GM12878 (cell line): ENCODE measurements at regions not wholly inside any gene's neighbourhood (a gene's known extent, or its start where the extent isn't known, plus 50 kb on each side); places are given as distances from the start of the nearest gene placed in this dataset.

ENCODE experiments used
- ATAC-seq: fragments of 200-7000 bp; cut with Tn5 transposase; 3 replicates; pipeline ENCODE4 v1.9.1; 2020; ENCODE audit warnings: mild to moderate bottlenecking, moderate library complexity
- BruUV-seq: library from RNA; stranded (reverse); fragments of 400-500 nt; replicated peaks from 2 replicates; lab custom pipeline; 2021; lab: Mats Ljungman, UMichigan
- CTCF ChIA-PET: fragments of 300-600 bp; sonication (Branson Sonifier 250); formaldehyde crosslinking; extraction: SDS; loops from one replicate; lab custom pipeline; 2021; ENCODE audit warnings: inconsistent platforms; lab: Yijun Ruan, JAX
- POLR2A ChIA-PET: fragments of 350-600 bp; formaldehyde crosslinking; extraction: SDS; loops from one replicate; lab custom pipeline; 2021; ENCODE audit warnings: inconsistent platforms; lab: Charles Lee
- RAD21 ChIA-PET: fragments of 300-600 bp; sonication (Branson Sonifier 250); formaldehyde crosslinking; loops from one replicate; lab custom pipeline; 2023; ENCODE audit warnings: antibody characterized with exemption; ENCODE audit not compliant: unreplicated experiment; lab: Charles Lee
- SMC1A ChIA-PET: fragments of 300-600 bp; sonication (Branson Sonifier 250); formaldehyde crosslinking; loops from one replicate; lab custom pipeline; 2023; ENCODE audit not compliant: unreplicated experiment, uncharacterized antibody; lab: Charles Lee
- DNase-seq: peaks from one replicate; pipeline ENCODE4 v3.0.0-alpha.2; 2011; ENCODE audit warnings: low read depth, low spot score
- FAIRE-seq: peaks from 3 replicates; lab custom pipeline; 2011; peaks lifted over from hg19 to GRCh38; lab: Jason Lieb, UNC
- H2AFZ ChIP-seq: 2 replicates; pipeline ENCODE4 v1.6.0; 2011; ENCODE audit warnings: low read depth, low read length, control low read depth; ENCODE audit not compliant: control insufficient read depth
- H3K27ac ChIP-seq: 2 replicates; pipeline ENCODE4 v1.5.1; 2011; ENCODE audit warnings: control low read depth; ENCODE audit not compliant: control insufficient read depth, insufficient read depth
- H3K27me3 ChIP-seq, 2 experiments: replicated peaks in 1 of 2; 2 replicates each; pipeline versions ENCODE4 v1.6.0 to v1.6.1; 2011; ENCODE audit warnings: low read length in 1 of 2; ENCODE audit not compliant: control insufficient read depth in 2 of 2, insufficient read depth in 2 of 2
- H3K36me3 ChIP-seq, 2 experiments: 2 replicates each; pipeline ENCODE4 v1.5.1; 2011; ENCODE audit warnings: low read length in 1 of 2; ENCODE audit not compliant: control insufficient read depth in 2 of 2, insufficient read depth in 2 of 2
- H3K4me1 ChIP-seq: 2 replicates; pipeline ENCODE4 v1.6.1; 2011; ENCODE audit warnings: mild to moderate bottlenecking, low read length, moderate library complexity, mixed read lengths; ENCODE audit not compliant: control insufficient read depth, insufficient read depth
- H3K4me2 ChIP-seq: 2 replicates; pipeline ENCODE4 v1.6.0; 2011; ENCODE audit warnings: control low read depth; ENCODE audit not compliant: control insufficient read depth, insufficient read depth
- H3K4me3 ChIP-seq: fragments of 200-600 bp; sonication (generic); 2 replicates; pipeline ENCODE4 v1.5.1; 2016
- H3K79me2 ChIP-seq: 2 replicates; pipeline ENCODE4 v1.6.0; 2011; ENCODE audit warnings: low read length; ENCODE audit not compliant: control insufficient read depth, insufficient read depth
- H3K9ac ChIP-seq: 2 replicates; pipeline ENCODE4 v1.8.0; 2011; ENCODE audit warnings: low read length, control low read depth, mixed read lengths; ENCODE audit not compliant: control insufficient read depth, insufficient read depth
- H3K9me3 ChIP-seq: replicated peaks from 3 replicates; pipeline ENCODE4 v1.5.1; 2011; ENCODE audit warnings: mild to moderate bottlenecking, low read length; ENCODE audit not compliant: control insufficient read depth, insufficient read depth
- H4K20me1 ChIP-seq: 2 replicates; pipeline ENCODE4 v1.6.0; 2011; ENCODE audit not compliant: control insufficient read depth, insufficient read depth
- BCL11A ChIP-seq: IDR thresholded peaks from 2 replicates; pipeline ENCODE4 v1.6.1; 2011; ENCODE audit warnings: low read depth, low read length
- IKZF2 ChIP-seq, 2 experiments: fragments of 450-650 bp; IDR thresholded peaks; 2 replicates each; pipeline ENCODE4 v1.6.1; 2017; ENCODE audit warnings: mild to moderate bottlenecking in 2 of 2, moderate library complexity in 2 of 2
- MEF2B ChIP-seq: fragments of 450-650 bp; IDR thresholded peaks from 2 replicates; pipeline ENCODE4 v1.6.1; 2018; ENCODE audit warnings: mild to moderate bottlenecking, moderate library complexity; ENCODE audit not compliant: partially characterized antibody, poor library complexity, severe bottlenecking
- SIN3A ChIP-seq: IDR thresholded peaks from 2 replicates; pipeline ENCODE4 v1.6.1; 2012; ENCODE audit warnings: low read depth, low read length, improper control_type of control experiment
- WGBS: methylation state at CpG from one replicate; pipeline ENCODE4 v1.1.6; 2016; ENCODE audit warnings: low lambda C conversion rate; ENCODE audit not compliant: insufficient replicate concordance, insufficient coverage; ENCODE audit errors: missing lambda C conversion rate; 5-methylcytosine and 5-hydroxymethylcytosine counted together
- in situ Hi-C: fragments of 300-500 bp; cut with MboI; formaldehyde crosslinking; loops from 9 replicates; pipeline ENCODE4 v1.14.3; 2018; ENCODE audit warnings: mixed read lengths
- intact Hi-C: fragments of 100-400 bp; cut with micrococcal nuclease; formaldehyde crosslinking; loops from one replicate; pipeline ENCODE4 v1.14.2; 2022; ENCODE audit not compliant: unreplicated experiment
- TF ChIP-seq, protein P1 (sequence below): fragments of 450-650 bp; IDR thresholded peaks from 2 replicates; pipeline ENCODE4 v1.6.1; 2017; ENCODE audit warnings: antibody characterized with exemption, mild to moderate bottlenecking, moderate library complexity
- TF ChIP-seq, protein P2 (sequence below): IDR thresholded peaks from 2 replicates; pipeline ENCODE4 v1.6.1; 2011; ENCODE audit warnings: borderline replicate concordance, low read depth, mild to moderate bottlenecking, moderate library complexity, mixed read lengths, low read length; ENCODE audit not compliant: insufficient read depth; ENCODE audit errors: extremely low read length

DNA sequence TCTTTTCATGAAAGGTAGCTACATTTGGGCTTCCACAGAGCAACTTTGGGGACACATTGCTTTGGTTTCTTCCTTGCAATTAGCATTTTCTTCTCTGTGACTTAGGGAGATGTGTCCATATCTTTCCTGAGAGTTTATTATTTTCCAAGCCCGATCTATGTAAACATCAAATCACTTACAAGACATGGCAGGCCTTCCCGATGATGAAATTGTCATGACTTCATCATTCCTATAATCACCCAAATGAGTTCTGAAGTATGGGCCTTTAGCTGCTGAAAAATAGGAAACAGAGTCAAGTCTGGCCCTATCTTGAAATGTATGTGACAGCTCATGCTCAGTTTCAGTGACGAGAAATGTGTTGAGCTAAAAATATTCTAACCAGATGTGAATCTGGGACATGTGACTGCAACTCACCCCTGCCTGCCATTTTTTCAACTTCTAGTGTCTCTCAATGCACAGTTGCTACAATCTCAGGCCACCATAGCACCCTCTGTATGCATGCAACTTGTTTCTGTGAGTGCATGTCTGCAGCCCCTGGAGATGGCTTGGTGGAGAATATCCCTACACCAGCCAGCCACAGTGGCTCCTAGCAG is 199.6 kb upstream of the MAF start:
- no peaks in the 10 kb centered on the region for H3K36me3 ChIP-seq
- H3K9me3 ChIP-seq: no peaks in the 10 kb centered on the region
- SMC1A ChIA-PET: no interaction called here
- H3K9ac ChIP-seq: no peak overlapping the region
- POLR2A ChIA-PET: no interaction called here
- no peak overlapping the region for H3K4me2 ChIP-seq
- no peak overlapping the region for H2AFZ ChIP-seq
- CTCF ChIA-PET: no interaction called here
- no peaks in the 10 kb centered on the region for H4K20me1 ChIP-seq
- in situ Hi-C loops: no loop called here
- no peaks in the 10 kb centered on the region for H3K79me2 ChIP-seq
- intact Hi-C loops: no loop called here
- RAD21 ChIA-PET: no interaction called here
- no peak for DNase-seq
- TF ChIP-seq SIN3A (no peak), MEF2B (no peak), BCL11A (no peak), IKZF2 (IDR thresholded peaks at IDR 0.05) (no peak)
- TF ChIP-seq, protein P1, sequence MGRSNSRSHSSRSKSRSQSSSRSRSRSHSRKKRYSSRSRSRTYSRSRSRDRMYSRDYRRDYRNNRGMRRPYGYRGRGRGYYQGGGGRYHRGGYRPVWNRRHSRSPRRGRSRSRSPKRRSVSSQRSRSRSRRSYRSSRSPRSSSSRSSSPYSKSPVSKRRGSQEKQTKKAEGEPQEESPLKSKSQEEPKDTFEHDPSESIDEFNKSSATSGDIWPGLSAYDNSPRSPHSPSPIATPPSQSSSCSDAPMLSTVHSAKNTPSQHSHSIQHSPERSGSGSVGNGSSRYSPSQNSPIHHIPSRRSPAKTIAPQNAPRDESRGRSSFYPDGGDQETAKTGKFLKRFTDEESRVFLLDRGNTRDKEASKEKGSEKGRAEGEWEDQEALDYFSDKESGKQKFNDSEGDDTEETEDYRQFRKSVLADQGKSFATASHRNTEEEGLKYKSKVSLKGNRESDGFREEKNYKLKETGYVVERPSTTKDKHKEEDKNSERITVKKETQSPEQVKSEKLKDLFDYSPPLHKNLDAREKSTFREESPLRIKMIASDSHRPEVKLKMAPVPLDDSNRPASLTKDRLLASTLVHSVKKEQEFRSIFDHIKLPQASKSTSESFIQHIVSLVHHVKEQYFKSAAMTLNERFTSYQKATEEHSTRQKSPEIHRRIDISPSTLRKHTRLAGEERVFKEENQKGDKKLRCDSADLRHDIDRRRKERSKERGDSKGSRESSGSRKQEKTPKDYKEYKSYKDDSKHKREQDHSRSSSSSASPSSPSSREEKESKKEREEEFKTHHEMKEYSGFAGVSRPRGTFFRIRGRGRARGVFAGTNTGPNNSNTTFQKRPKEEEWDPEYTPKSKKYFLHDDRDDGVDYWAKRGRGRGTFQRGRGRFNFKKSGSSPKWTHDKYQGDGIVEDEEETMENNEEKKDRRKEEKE: no peak
- TF ChIP-seq, protein P2, sequence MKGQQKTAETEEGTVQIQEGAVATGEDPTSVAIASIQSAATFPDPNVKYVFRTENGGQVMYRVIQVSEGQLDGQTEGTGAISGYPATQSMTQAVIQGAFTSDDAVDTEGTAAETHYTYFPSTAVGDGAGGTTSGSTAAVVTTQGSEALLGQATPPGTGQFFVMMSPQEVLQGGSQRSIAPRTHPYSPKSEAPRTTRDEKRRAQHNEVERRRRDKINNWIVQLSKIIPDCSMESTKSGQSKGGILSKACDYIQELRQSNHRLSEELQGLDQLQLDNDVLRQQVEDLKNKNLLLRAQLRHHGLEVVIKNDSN: no peak
- no peak for ATAC-seq
- no peaks in the 10 kb centered on the region for H3K27me3 ChIP-seq
- no peaks in the 10 kb centered on the region for H3K4me1 ChIP-seq
- H3K27ac ChIP-seq: no peak overlapping the region
- no peak for FAIRE-seq
- BruUV-seq: no TSS peak
- no peak overlapping the region for H3K4me3 ChIP-seq
- 29% methylated on average over 3 of the region's 3 CpGs for WGBS
